SK-N-SH (cell line): ENCODE measurements at regions not wholly inside any gene's neighbourhood (a gene's known extent, or its start where the extent isn't known, plus 50 kb on each side); places are given as distances from the start of the nearest gene placed in this dataset.

Experiments
- CTCF ChIA-PET: fragments of 300-600, 350-600 bp; formaldehyde crosslinking; extraction: SDS; loops from one replicate; lab custom pipeline; 2021; lab: Yijun Ruan, JAX
- POLR2A ChIA-PET: fragments of 350-600 bp; sonication (Branson Sonifier 250); formaldehyde crosslinking; extraction: SDS; loops from one replicate; lab custom pipeline; 2020; ENCODE audit warnings: antibody characterized with exemption, inconsistent platforms; lab: Yijun Ruan, JAX
- DNase-seq: peaks from one replicate; pipeline ENCODE4 v3.0.0; 2012
- H2AFZ ChIP-seq: fragments of 200-600 bp; sonication (generic); 2 replicates; pipeline ENCODE4 v1.8.1; 2016; ENCODE audit warnings: antibody characterized with exemption, mild to moderate bottlenecking, low read depth
- H3F3A ChIP-seq: fragments of 200-600 bp; sonication (generic); replicated peaks from 2 replicates; pipeline ENCODE3; 2016; ENCODE audit warnings: antibody characterized with exemption, mild to moderate bottlenecking; ENCODE audit not compliant: insufficient read depth
- H3K27ac ChIP-seq, 2 experiments: fragments of 200-500 bp in 1 of 2; fragments of 200-600 bp in 1 of 2; sonication (Bioruptor generic) in 1 of 2; sonication (generic), shearing (Covaris generic) in 1 of 2; 2 replicates each; pipeline versions ENCODE4 v1.5.1 to v1.6.1; 2014 to 2016; ENCODE audit warnings: low read depth in 2 of 2, inconsistent platforms in 1 of 2, low read length in 1 of 2, mild to moderate bottlenecking in 1 of 2, mixed read lengths in 1 of 2
- H3K27me3 ChIP-seq: fragments of 200-600 bp; sonication (generic), shearing (Covaris generic); 2 replicates; pipeline ENCODE4 v1.6.1; 2016; ENCODE audit warnings: mixed run types; ENCODE audit not compliant: insufficient read depth
- H3K36me3 ChIP-seq, 2 experiments: fragments of 200-500 bp in 1 of 2; fragments of 200-600 bp in 1 of 2; sonication (Bioruptor generic) in 1 of 2; sonication (generic) in 1 of 2; replicated peaks in 1 of 2; 2 replicates each; pipeline versions ENCODE3 to v1.5.1; 2014 to 2016; ENCODE audit warnings: low read length in 1 of 2, mild to moderate bottlenecking in 1 of 2; ENCODE audit not compliant: insufficient read depth in 2 of 2, control insufficient read depth in 1 of 2
- H3K4me1 ChIP-seq, 2 experiments: fragments of 200-500 bp in 1 of 2; fragments of 200-600 bp in 1 of 2; sonication (Bioruptor generic) in 1 of 2; sonication (generic), shearing (Covaris generic) in 1 of 2; 2 replicates each; pipeline versions ENCODE4 v1.5.1 to v1.6.1; 2014 to 2016; ENCODE audit warnings: low read depth in 1 of 2, low read length in 1 of 2, mixed run types in 1 of 2; ENCODE audit not compliant: insufficient read depth in 2 of 2, control insufficient read depth in 1 of 2
- H3K4me2 ChIP-seq: fragments of 200-600 bp; sonication (generic), shearing (Covaris generic); 2 replicates; pipeline ENCODE4 v1.6.1; 2017; ENCODE audit warnings: mixed run types
- H3K4me3 ChIP-seq, 2 experiments: fragments of 200-500 bp in 1 of 2; fragments of 200-600 bp in 1 of 2; sonication (Bioruptor generic) in 1 of 2; sonication (generic), shearing (Covaris generic) in 1 of 2; 2 replicates each; pipeline versions ENCODE4 v1.5.1 to v1.8.1; 2014 to 2016; ENCODE audit warnings: low read depth in 2 of 2, inconsistent platforms in 1 of 2, low read length in 1 of 2, mild to moderate bottlenecking in 1 of 2, mixed read lengths in 1 of 2, moderate library complexity in 1 of 2
- H3K79me2 ChIP-seq: fragments of 200-600 bp; sonication (generic); 2 replicates; pipeline ENCODE4 v1.8.1; 2017; ENCODE audit warnings: mild to moderate bottlenecking; ENCODE audit not compliant: insufficient read depth
- H3K9ac ChIP-seq: fragments of 200-600 bp; sonication (generic); 2 replicates; pipeline ENCODE4 v1.6.1; 2017; ENCODE audit warnings: mixed run types
- H3K9me2 ChIP-seq: fragments of 200-600 bp; sonication (generic); 2 replicates; pipeline ENCODE4 v1.6.1; 2017; ENCODE audit warnings: mixed run types
- H3K9me3 ChIP-seq: fragments of 200-600 bp; sonication (generic); 2 replicates; pipeline ENCODE4 v1.6.1; 2017; ENCODE audit warnings: mixed run types, mild to moderate bottlenecking, moderate library complexity
- H4K20me1 ChIP-seq: fragments of 200-600 bp; sonication (generic); 2 replicates; pipeline ENCODE4 v1.6.1; 2017; ENCODE audit warnings: mild to moderate bottlenecking, mixed run types; ENCODE audit not compliant: insufficient read depth
- CHD2 ChIP-seq: fragments of 150-350 bp; IDR thresholded peaks from 2 replicates; pipeline ENCODE4 v1.6.1; 2018; ENCODE audit warnings: low read length; ENCODE audit not compliant: partially characterized antibody
- ELF1 ChIP-seq: IDR thresholded peaks from 2 replicates; pipeline ENCODE4 v1.4.0; 2012
- EP300 ChIP-seq, 2 experiments: IDR thresholded peaks; 2 replicates each; pipeline versions ENCODE4 v1.4.0 to v1.6.1; 2012; ENCODE audit warnings: borderline replicate concordance in 1 of 2, low read depth in 1 of 2, low read length in 1 of 2
- FOXJ3 ChIP-seq: sonication (generic); formaldehyde crosslinking; IDR thresholded peaks from 2 replicates; pipeline ENCODE4 v1.5.1; 2020; ENCODE audit warnings: mild to moderate bottlenecking, missing genetic modification reagents
- GATA2 ChIP-seq: sonication (generic); formaldehyde crosslinking; IDR thresholded peaks from 2 replicates; pipeline ENCODE4 v1.5.0; 2020; ENCODE audit warnings: mild to moderate bottlenecking, missing genetic modification reagents
- IRF3 ChIP-seq: fragments of 150-350 bp; IDR thresholded peaks from 2 replicates; pipeline ENCODE4 v1.6.1; 2016; ENCODE audit warnings: mild to moderate bottlenecking, low read depth, low read length
- MAX ChIP-seq: IDR thresholded peaks from 2 replicates; pipeline ENCODE4 v1.4.0; 2012; ENCODE audit warnings: low read depth
- MEF2A ChIP-seq: IDR thresholded peaks from 2 replicates; pipeline ENCODE4 v1.4.0; 2012; ENCODE audit warnings: low read depth, borderline replicate concordance
- NRF1 ChIP-seq: IDR thresholded peaks from 2 replicates; pipeline ENCODE4 v1.6.1; 2012; ENCODE audit warnings: low read depth, mild to moderate bottlenecking, low read length
- POLR2AphosphoS5 ChIP-seq: IDR thresholded peaks from 2 replicates; pipeline ENCODE4 v1.6.1; 2012; ENCODE audit warnings: low read depth, low read length
- RAD21 ChIP-seq: IDR thresholded peaks from 2 replicates; pipeline ENCODE4 v1.6.1; 2012; ENCODE audit warnings: mild to moderate bottlenecking, low read length
- RCOR1 ChIP-seq: fragments of 150-350 bp; IDR thresholded peaks from 2 replicates; pipeline ENCODE4 v1.6.1; 2017; ENCODE audit warnings: antibody characterized with exemption, low read length
- RFX5 ChIP-seq: IDR thresholded peaks from 2 replicates; pipeline ENCODE4 v1.6.1; 2012; ENCODE audit warnings: mild to moderate bottlenecking, improper control_type of control experiment, low read length
- RXRA ChIP-seq: IDR thresholded peaks from 2 replicates; pipeline ENCODE4 v1.4.0; 2012; ENCODE audit warnings: low read depth, mild to moderate bottlenecking, borderline replicate concordance
- SMC3 ChIP-seq: IDR thresholded peaks from 2 replicates; pipeline ENCODE4 v1.6.1; 2012; ENCODE audit warnings: low read depth, low read length, improper control_type of control experiment
- TAF1 ChIP-seq: IDR thresholded peaks from 2 replicates; pipeline ENCODE4 v1.6.1; 2012; ENCODE audit warnings: low read depth, mild to moderate bottlenecking, low read length, moderate library complexity, borderline replicate concordance
- YY1 ChIP-seq: IDR thresholded peaks from 2 replicates; pipeline ENCODE4 v1.4.0; 2012; ENCODE audit warnings: low read depth, mild to moderate bottlenecking
- WGBS: methylation state at CpG from one replicate; pipeline ENCODE4 v1.1.6; 2017; ENCODE audit warnings: low lambda C conversion rate; 5-methylcytosine and 5-hydroxymethylcytosine counted together

GRCh38 chr1:239893127-239893731, 198.5 kb upstream of the FMN2 start:
- no peaks in the 10 kb centered on the region for H3K36me3 ChIP-seq
- no peaks in the 10 kb centered on the region for H3K9me3 ChIP-seq
- ChIA-PET POLR2A (no interaction called here), CTCF (interaction anchor here (1.2 to 1.4 kb wide), 7 partner anchors 13 to 533 kb away, joined by 3 to 5 read pairs (median 3); no protein-coding TSS in a partner anchor)
- H3K4me1 ChIP-seq, result peaks cover 12 to 71% of the 10 kb centered on the region in 2 experiments; a peak in 3 of 4 replicates
- H3F3A ChIP-seq, result peaks cover 4% of the 10 kb centered on the region
- H3K9ac ChIP-seq, result no peak overlapping the region
- peak overlapping the region in 1 of 2 experiments; percentile 100; a peak in 2 of 4 replicates for H3K27ac ChIP-seq
- H2AFZ ChIP-seq, result no peak overlapping the region
- no peak overlapping the region for H3K4me3 ChIP-seq
- WGBS, result 48% methylated on average over 3 of the region's 3 CpGs
- no peak for TF ChIP-seq SMC3
- no peak for TF ChIP-seq ELF1
- TF ChIP-seq POLR2AphosphoS5, result no peak
- no peak for TF ChIP-seq MEF2A
- no peak for TF ChIP-seq RXRA
- no peak for TF ChIP-seq YY1
- TF ChIP-seq NRF1, result no peak
- no peak overlapping the region for H3K4me2 ChIP-seq
- H3K9me2 ChIP-seq, result no peaks in the 10 kb centered on the region
- H3K79me2 ChIP-seq, result no peaks in the 10 kb centered on the region
- H3K27me3 ChIP-seq, result no peaks in the 10 kb centered on the region
- H4K20me1 ChIP-seq, result no peaks in the 10 kb centered on the region
- no peak for DNase-seq

GRCh38 chr1:239896569-239896968, 195.1 kb upstream of the FMN2 start:
- H3K4me2 ChIP-seq, result no peak overlapping the region
- H3K27me3 ChIP-seq, result no peaks in the 10 kb centered on the region
- DNase-seq, result peak; percentile 37
- ChIA-PET POLR2A (interaction anchor here (0.7 to 2.5 kb wide), 4 partner anchors 25 to 509 kb away, joined by 3 to 17 read pairs (median 4); partner anchors contain the start of gene CHRM3), CTCF (interaction anchor here (0.8 to 2.1 kb wide), 5 partner anchors 25 to 588 kb away, joined by 3 to 12 read pairs (median 3); no protein-coding TSS in a partner anchor)
- no peaks in the 10 kb centered on the region for H3K36me3 ChIP-seq
- H3K9ac ChIP-seq, result no peak overlapping the region
- peaks cover 9 to 52% of the 10 kb centered on the region in 2 experiments; a peak in 3 of 4 replicates for H3K4me1 ChIP-seq
- WGBS, result 82% methylated on average over 2 of the region's 2 CpGs
- no peaks in the 10 kb centered on the region for H3K9me2 ChIP-seq
- no peak overlapping the region for H2AFZ ChIP-seq
- H3K27ac ChIP-seq, result peak overlapping the region in 1 of 2 experiments; percentile 99; a peak in 2 of 4 replicates
- H3K4me3 ChIP-seq, result no peak overlapping the region
- TF ChIP-seq TAF1 (no peak), IRF3 (no peak), CHD2 (peak; percentile 43), MAX (no peak), GATA2 (peak; percentile 95), RAD21 (no peak; the same call in 1 of the 2 replicates), RFX5 (no peak), RCOR1 (peak; percentile 79; the same call in 1 of the 2 replicates), EP300 (IDR thresholded peaks at IDR 0.05; ENCODE audit: borderline replicate concordance in 1 of 2, low read depth in 1 of 2, low read length in 1 of 2) (peak in 1 of 2 experiments; percentile 98; a peak in 2 of 4 replicates), FOXJ3 (peak; percentile 89; the same call in 1 of the 2 replicates)
- peaks cover 4% of the 10 kb centered on the region for H3F3A ChIP-seq
- no peaks in the 10 kb centered on the region for H4K20me1 ChIP-seq
- H3K79me2 ChIP-seq, result no peaks in the 10 kb centered on the region
- no peaks in the 10 kb centered on the region for H3K9me3 ChIP-seq
